Lung (tissue), 11 donors: ENCODE measurements at regions not wholly inside any gene's neighbourhood (a gene's known extent, or its start where the extent isn't known, plus 50 kb on each side); places are given as distances from the start of the nearest gene placed in this dataset.

Source experiments
- ATAC-seq: fragments of 200-7000 bp; cut with Tn5 transposase; one replicate; pipeline ENCODE4 v1.9.1; 2020; ENCODE audit warnings: moderate number of reproducible peaks; ENCODE audit not compliant: insufficient read depth, low FRiP score
- DNase-seq, 3 donors: peaks; one replicate each; pipeline ENCODE4 v3.0.0-alpha.2; 2013 to 2017
- H3K27ac ChIP-seq, 2 donors: one replicate each; pipeline ENCODE4 v1.5.1; 2013; ENCODE audit warnings: mild to moderate bottlenecking in 2 of 2, moderate library complexity in 2 of 2, control low read depth in 1 of 2, inconsistent platforms in 1 of 2, low read depth in 1 of 2, low read length in 1 of 2
- H3K27me3 ChIP-seq, 3 donors: one replicate each; pipeline ENCODE4 v1.5.1; 2013; ENCODE audit warnings: low read length in 2 of 3; ENCODE audit not compliant: control insufficient read depth in 3 of 3, insufficient read depth in 3 of 3
- H3K36me3 ChIP-seq, 4 donors: one replicate each; pipeline ENCODE4 v1.5.1; 2013; ENCODE audit warnings: low read length in 4 of 4, mild to moderate bottlenecking in 1 of 4, moderate library complexity in 1 of 4; ENCODE audit not compliant: control insufficient read depth in 4 of 4, insufficient read depth in 4 of 4
- H3K4me1 ChIP-seq, 5 donors: one replicate each; pipeline ENCODE4 v1.5.1; 2013; ENCODE audit warnings: low read length in 5 of 5, mild to moderate bottlenecking in 2 of 5, moderate library complexity in 1 of 5; ENCODE audit not compliant: control insufficient read depth in 5 of 5, insufficient read depth in 5 of 5
- H3K4me3 ChIP-seq: one replicate; pipeline ENCODE4 v1.5.1; 2013; ENCODE audit warnings: mild to moderate bottlenecking, control low read depth, moderate library complexity
- H3K9ac ChIP-seq, 2 donors: one replicate each; pipeline ENCODE4 v1.5.1; 2013; ENCODE audit warnings: low read length in 2 of 2, control low read depth in 1 of 2; ENCODE audit not compliant: insufficient read depth in 1 of 2
- H3K9me3 ChIP-seq, 4 donors: one replicate each; pipeline ENCODE4 v1.5.1; 2013; ENCODE audit warnings: low read length in 3 of 4, mild to moderate bottlenecking in 1 of 4, moderate library complexity in 1 of 4; ENCODE audit not compliant: control insufficient read depth in 4 of 4, insufficient read depth in 3 of 4
- CTCF ChIP-seq: IDR thresholded peaks from 2 replicates; pipeline ENCODE4 v1.5.1; 2012; ENCODE audit warnings: mild to moderate bottlenecking; ENCODE audit errors: control extremely low read depth, extremely low read depth
- WGBS, 2 donors: extraction: QIAGEN DNeasy Blood & Tissue Kit; methylation state at CpG; one replicate each; pipeline ENCODE4 v1.1.7; 2013; 5-methylcytosine and 5-hydroxymethylcytosine counted together
- donor health status: control.
- donor health status: control.
- donor health status: Bipolar disorder and iron deficiency.
- donor health status: healthy.
- donor health status: DM: yes; HTN: yes; CAD: no.

GRCh38 chrX:76996641-76997040 lies 450.5 kb upstream of the FGF16 start:
- peaks cover 0 to 13% (median 2%) of the 10 kb centered on the region in 4 donors for H3K9me3 ChIP-seq
- WGBS, 2 donors = 94 to 100% methylated on average over 6 to 9 of the region's 9 CpGs
- H3K27me3 ChIP-seq = no peaks in the 10 kb centered on the region
- no peaks in the 10 kb centered on the region for H3K36me3 ChIP-seq
- H3K4me3 ChIP-seq = no peak overlapping the region
- no peak overlapping the region for H3K9ac ChIP-seq
- no peak overlapping the region for H3K27ac ChIP-seq
- H3K4me1 ChIP-seq = no peaks in the 10 kb centered on the region
- DNase-seq = no peak
- no peak for TF ChIP-seq CTCF
- no peak for ATAC-seq

DNA sequence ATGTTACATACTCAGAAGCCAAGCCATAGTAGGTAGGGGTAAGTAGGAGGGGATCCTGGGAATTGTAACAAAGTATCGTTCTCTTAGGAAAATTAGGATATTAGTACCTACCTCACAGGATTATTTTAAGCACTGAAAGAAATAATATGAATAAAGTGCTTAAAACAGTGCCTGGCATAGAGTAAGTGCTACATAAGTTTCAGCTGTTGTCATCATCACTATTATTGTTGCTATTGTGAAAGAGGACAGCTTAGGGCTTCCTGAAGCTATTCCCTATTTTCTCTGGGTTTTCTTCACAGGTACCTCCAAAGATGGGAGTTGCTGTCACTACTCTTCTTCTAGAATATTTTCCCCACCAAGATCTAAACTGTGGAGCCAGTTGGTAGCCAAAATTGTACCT lies 443.7 kb upstream of the FGF16 start:
- Histone ChIP-seq H3K27ac (no peak overlapping the region), H3K4me1 (no peaks in the 10 kb centered on the region), H3K9ac (no peak overlapping the region), H3K36me3 (no peaks in the 10 kb centered on the region), H3K27me3 (no peaks in the 10 kb centered on the region), H3K9me3 (peaks cover 0 to 6% (median 0%) of the 10 kb centered on the region in 4 donors), H3K4me3 (no peak overlapping the region)
- WGBS, 2 donors = 66 to 100% methylated on average over 1 of the region's 1 CpG
- DNase-seq (no peak), ATAC-seq (no peak)
- TF ChIP-seq CTCF = no peak

- no peak for ATAC-seq
- Histone ChIP-seq H3K36me3 (no peaks in the 10 kb centered on the region), H3K27me3 (no peaks in the 10 kb centered on the region), H3K4me3 (no peak overlapping the region), H3K4me1 (no peaks in the 10 kb centered on the region), H3K27ac (no peak overlapping the region), H3K9me3 (peaks cover 0 to 2% (median 0%) of the 10 kb centered on the region in 4 donors), H3K9ac (no peak overlapping the region)
- DNase-seq = no peak
- WGBS, 2 donors = 44 to 58% methylated on average over 3 of the region's 3 CpGs
- TF ChIP-seq CTCF = no peak
Observed at GRCh38 chrX:77003956-77004355, 443.2 kb upstream of the FGF16 start.

- Histone ChIP-seq H3K27me3 (no peaks in the 10 kb centered on the region), H3K36me3 (no peaks in the 10 kb centered on the region), H3K9ac (no peak overlapping the region), H3K9me3 (peaks cover 0 to 3% (median 0%) of the 10 kb centered on the region in 4 donors), H3K27ac (no peak overlapping the region), H3K4me3 (no peak overlapping the region), H3K4me1 (no peaks in the 10 kb centered on the region)
- DNase-seq (no peak), ATAC-seq (no peak)
- TF ChIP-seq CTCF = no peak
- WGBS, 2 donors = 53 to 85% methylated on average over 2 of the region's 2 CpGs
Observed at GRCh38 chrX:77009691-77010090, 437.5 kb upstream of the FGF16 start.
